Neural progenitor cell (in vitro differentiated cells): ENCODE measurements at regions not wholly inside any gene's neighbourhood (a gene's known extent, or its start where the extent isn't known, plus 50 kb on each side); places are given as distances from the start of the nearest gene placed in this dataset.
"Not testable (repeated sequence)": the region's sequence is repeated elsewhere in the genome, so short reads cannot be mapped to it uniquely, and the experiment has no call there.

Experiments
- DNase-seq: peaks from one replicate; pipeline ENCODE4 v3.0.0-alpha.2; 2016; ENCODE audit warnings: low spot score
- H2AFZ ChIP-seq: fragments of 200-600 bp; sonication (generic); replicated peaks from 2 replicates; pipeline ENCODE4 v1.6.1; 2016; ENCODE audit warnings: antibody characterized with exemption
- H3F3A ChIP-seq: fragments of 200-600 bp; sonication (generic); 2 replicates; pipeline ENCODE4 v1.6.1; 2016; ENCODE audit warnings: antibody characterized with exemption, low read depth
- H3K27ac ChIP-seq: fragments of 200-600 bp; sonication (generic); 2 replicates; pipeline ENCODE4 v1.5.1; 2016; ENCODE audit warnings: mild to moderate bottlenecking
- H3K27me3 ChIP-seq: fragments of 200-600 bp; sonication (generic); 2 replicates; pipeline ENCODE4 v1.6.1; 2016; ENCODE audit warnings: mild to moderate bottlenecking, moderate library complexity
- H3K36me3 ChIP-seq: fragments of 200-600 bp; sonication (generic); 2 replicates; pipeline ENCODE4 v1.5.1; 2016
- H3K4me1 ChIP-seq: fragments of 200-600 bp; sonication (generic); 2 replicates; pipeline ENCODE4 v1.6.1; 2016; ENCODE audit warnings: mixed run types
- H3K4me2 ChIP-seq: fragments of 200-600 bp; sonication (generic); 2 replicates; pipeline ENCODE4 v1.6.1; 2016
- H3K4me3 ChIP-seq: fragments of 200-600 bp; sonication (generic); 2 replicates; pipeline ENCODE4 v1.5.1; 2016
- H3K79me2 ChIP-seq: fragments of 200-600 bp; sonication (generic); 2 replicates; pipeline ENCODE4 v1.6.1; 2016; ENCODE audit warnings: low read depth
- H3K9ac ChIP-seq: fragments of 200-600 bp; sonication (generic); 2 replicates; pipeline ENCODE4 v1.6.1; 2016
- H3K9me3 ChIP-seq: fragments of 200-600 bp; sonication (generic); 2 replicates; pipeline ENCODE4 v1.5.1; 2016; ENCODE audit warnings: low read depth
- H4K20me1 ChIP-seq: fragments of 200-600 bp; sonication (generic); 2 replicates; pipeline ENCODE4 v1.6.1; 2016; ENCODE audit warnings: low read depth
- H3K27ac Mint-ChIP-seq: 3 replicates; pipeline ENCODE4 v1.8.0; 2021; ENCODE audit warnings: mixed read lengths
- H3K27me3 Mint-ChIP-seq: 2 replicates; pipeline ENCODE4 v1.8.0; 2022; ENCODE audit warnings: low read depth, mild to moderate bottlenecking, inconsistent platforms, moderate library complexity, mixed read lengths; ENCODE audit not compliant: insufficient read depth
- H3K36me3 Mint-ChIP-seq: 3 replicates; pipeline ENCODE4 v1.8.0; 2021; ENCODE audit warnings: mixed read lengths
- H3K4me1 Mint-ChIP-seq: 3 replicates; pipeline ENCODE4 v1.8.0; 2021; ENCODE audit warnings: mixed read lengths
- H3K4me3 Mint-ChIP-seq: 3 replicates; pipeline ENCODE4 v1.8.0; 2021; ENCODE audit warnings: mild to moderate bottlenecking, moderate library complexity, mixed read lengths
- H3K9me3 Mint-ChIP-seq: 3 replicates; pipeline ENCODE4 v1.8.0; 2020; ENCODE audit warnings: mixed read lengths
- EZH2 ChIP-seq: fragments of 200-600 bp; sonication (generic); IDR thresholded peaks from 2 replicates; pipeline ENCODE4 v1.6.1; 2017; ENCODE audit warnings: antibody characterized with exemption, mild to moderate bottlenecking, moderate library complexity
- EZH2phosphoT487 ChIP-seq: fragments of 200-600 bp; sonication (generic); IDR thresholded peaks from 2 replicates; pipeline ENCODE4 v1.6.1; 2017; ENCODE audit warnings: antibody characterized with exemption
- TF ChIP-seq, protein P1 (sequence below): fragments of 200-600 bp; sonication (generic); IDR thresholded peaks from 2 replicates; pipeline ENCODE4 v1.5.1; 2017; ENCODE audit warnings: antibody characterized with exemption, mild to moderate bottlenecking

DNA sequence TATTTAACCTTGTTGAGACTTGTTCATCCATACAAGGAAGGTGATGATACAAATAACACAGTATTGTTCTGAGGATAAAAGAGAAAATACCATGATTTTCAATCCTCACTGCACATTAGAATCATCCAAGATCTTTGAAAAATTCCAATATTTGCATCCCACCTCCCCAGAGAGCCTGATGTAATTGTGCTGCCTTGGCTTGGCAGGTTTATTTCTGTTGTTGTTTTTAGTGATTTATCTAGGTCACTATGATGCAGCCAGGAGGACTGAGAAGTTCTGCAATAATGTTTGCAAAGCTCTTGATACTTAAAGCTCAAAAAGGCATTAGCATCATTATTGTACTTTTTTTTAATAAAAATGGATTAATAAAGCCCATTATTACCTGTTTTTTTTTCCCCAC lies 67.0 kb upstream of the NMUR2 start:
- no peak for DNase-seq
- H3K27ac Mint-ChIP-seq = no peak overlapping the region
- no peak overlapping the region for H3K4me3 ChIP-seq
- H3K9me3 ChIP-seq = no peaks in the 10 kb centered on the region
- H3F3A ChIP-seq = no peaks in the 10 kb centered on the region
- no peak overlapping the region for H2AFZ ChIP-seq
- no peaks in the 10 kb centered on the region for H3K4me1 Mint-ChIP-seq
- H3K36me3 ChIP-seq = no peaks in the 10 kb centered on the region
- H3K4me1 ChIP-seq = peaks cover 7% of the 10 kb centered on the region
- H3K27ac ChIP-seq = no peak overlapping the region
- H3K9ac ChIP-seq = no peak overlapping the region
- no peaks in the 10 kb centered on the region for H3K27me3 ChIP-seq
- no peaks in the 10 kb centered on the region for H3K9me3 Mint-ChIP-seq
- no peak overlapping the region for H3K4me2 ChIP-seq
- H3K36me3 Mint-ChIP-seq = no peaks in the 10 kb centered on the region
- H3K79me2 ChIP-seq = no peaks in the 10 kb centered on the region
- TF ChIP-seq EZH2phosphoT487 = no peak
- TF ChIP-seq, protein P1, sequence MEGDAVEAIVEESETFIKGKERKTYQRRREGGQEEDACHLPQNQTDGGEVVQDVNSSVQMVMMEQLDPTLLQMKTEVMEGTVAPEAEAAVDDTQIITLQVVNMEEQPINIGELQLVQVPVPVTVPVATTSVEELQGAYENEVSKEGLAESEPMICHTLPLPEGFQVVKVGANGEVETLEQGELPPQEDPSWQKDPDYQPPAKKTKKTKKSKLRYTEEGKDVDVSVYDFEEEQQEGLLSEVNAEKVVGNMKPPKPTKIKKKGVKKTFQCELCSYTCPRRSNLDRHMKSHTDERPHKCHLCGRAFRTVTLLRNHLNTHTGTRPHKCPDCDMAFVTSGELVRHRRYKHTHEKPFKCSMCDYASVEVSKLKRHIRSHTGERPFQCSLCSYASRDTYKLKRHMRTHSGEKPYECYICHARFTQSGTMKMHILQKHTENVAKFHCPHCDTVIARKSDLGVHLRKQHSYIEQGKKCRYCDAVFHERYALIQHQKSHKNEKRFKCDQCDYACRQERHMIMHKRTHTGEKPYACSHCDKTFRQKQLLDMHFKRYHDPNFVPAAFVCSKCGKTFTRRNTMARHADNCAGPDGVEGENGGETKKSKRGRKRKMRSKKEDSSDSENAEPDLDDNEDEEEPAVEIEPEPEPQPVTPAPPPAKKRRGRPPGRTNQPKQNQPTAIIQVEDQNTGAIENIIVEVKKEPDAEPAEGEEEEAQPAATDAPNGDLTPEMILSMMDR = no peak
- no peak for TF ChIP-seq EZH2
- no peaks in the 10 kb centered on the region for H3K27me3 Mint-ChIP-seq
- no peak overlapping the region for H3K4me3 Mint-ChIP-seq
- no peaks in the 10 kb centered on the region for H4K20me1 ChIP-seq

GRCh38 chr5:152474961-152475360 lies 69.9 kb upstream of the NMUR2 start:
- Histone ChIP-seq H3K9ac (no peak overlapping the region), H3F3A (no peaks in the 10 kb centered on the region), H3K36me3 (no peaks in the 10 kb centered on the region), H3K9me3 (no peaks in the 10 kb centered on the region), H3K27me3 (no peaks in the 10 kb centered on the region), H3K79me2 (no peaks in the 10 kb centered on the region), H2AFZ (no peak overlapping the region), H3K27ac (no peak overlapping the region), H3K4me2 (no peak overlapping the region), H3K4me1 (no peaks in the 10 kb centered on the region), H3K4me3 (no peak overlapping the region), H4K20me1 (no peaks in the 10 kb centered on the region)
- no peaks in the 10 kb centered on the region for H3K27me3 Mint-ChIP-seq
- no peak for DNase-seq
- no peaks in the 10 kb centered on the region for H3K4me1 Mint-ChIP-seq
- peaks cover 2% of the 10 kb centered on the region for H3K9me3 Mint-ChIP-seq
- H3K4me3 Mint-ChIP-seq = no peak overlapping the region
- TF ChIP-seq EZH2phosphoT487 = no peak
- TF ChIP-seq, protein P1 = no peak
- no peak overlapping the region for H3K27ac Mint-ChIP-seq
- no peaks in the 10 kb centered on the region for H3K36me3 Mint-ChIP-seq

DNA sequence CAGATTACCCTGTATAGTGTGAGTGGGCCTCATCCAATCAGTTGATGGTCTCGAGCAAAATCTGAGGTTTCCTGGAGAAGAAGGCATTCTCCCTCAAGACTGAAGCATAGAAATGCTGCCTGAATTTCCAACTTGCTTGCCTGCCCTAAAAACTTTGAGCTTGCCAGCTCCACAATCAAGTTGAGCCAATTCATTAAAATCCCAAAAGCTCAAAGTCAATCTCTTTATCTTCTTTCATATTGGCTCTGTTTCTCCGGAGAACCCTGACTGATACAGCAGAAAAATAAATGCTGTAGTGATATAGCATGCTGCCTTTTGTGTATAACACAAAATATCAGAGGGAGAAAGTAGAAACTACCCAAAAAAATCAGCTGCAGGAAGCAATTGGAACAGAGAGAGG lies 72.5 kb upstream of the NMUR2 start:
- no peaks in the 10 kb centered on the region for H3K27me3 ChIP-seq
- H3K9me3 Mint-ChIP-seq = peaks cover 15% of the 10 kb centered on the region

GRCh38 chr5:152479866-152480265 lies 74.8 kb upstream of the NMUR2 start:
- H3K4me3 ChIP-seq, H3K27me3 Mint-ChIP-seq, H3K27me3 ChIP-seq, H3K27ac Mint-ChIP-seq, H3K4me1 ChIP-seq, H3K4me2 ChIP-seq, H3K79me2 ChIP-seq, H2AFZ ChIP-seq, H3F3A ChIP-seq, H3K4me3 Mint-ChIP-seq, DNase-seq, H3K9ac ChIP-seq, H3K4me1 Mint-ChIP-seq, H3K9me3 ChIP-seq, H3K36me3 Mint-ChIP-seq, H3K27ac ChIP-seq, H3K36me3 ChIP-seq, H4K20me1 ChIP-seq: not testable (repeated sequence)
- peaks cover 18% of the 10 kb centered on the region for H3K9me3 Mint-ChIP-seq

More for the DNA sequence above, 72.5 kb upstream of the NMUR2 start:
- Histone ChIP-seq H3K9me3 (no peaks in the 10 kb centered on the region), H3K36me3 (no peaks in the 10 kb centered on the region), H3K9ac (no peak overlapping the region), H3K4me3 (no peak overlapping the region), H3K4me2 (no peak overlapping the region), H4K20me1 (no peaks in the 10 kb centered on the region), H3K4me1 (no peaks in the 10 kb centered on the region), H3K79me2 (no peaks in the 10 kb centered on the region), H3K27ac (no peak overlapping the region), H2AFZ (no peak overlapping the region), H3F3A (no peaks in the 10 kb centered on the region)
- Mint-ChIP-seq H3K4me3 (no peak overlapping the region), H3K27ac (no peak overlapping the region), H3K4me1 (no peaks in the 10 kb centered on the region), H3K27me3 (no peaks in the 10 kb centered on the region), H3K36me3 (peaks cover 3% of the 10 kb centered on the region)
- TF ChIP-seq, protein P1 = no peak
- no peak for TF ChIP-seq EZH2
- TF ChIP-seq EZH2phosphoT487 = no peak
- DNase-seq = no peak

GRCh38 chr5:152480677-152481076 lies 75.6 kb upstream of the NMUR2 start:
- not testable (repeated sequence) for H3K4me3 Mint-ChIP-seq, H3K9me3 ChIP-seq, DNase-seq, H3K79me2 ChIP-seq, H3K4me2 ChIP-seq, H3K27ac Mint-ChIP-seq, H3K27me3 Mint-ChIP-seq, H2AFZ ChIP-seq, H3F3A ChIP-seq, H3K4me3 ChIP-seq, H3K36me3 ChIP-seq, H4K20me1 ChIP-seq, H3K36me3 Mint-ChIP-seq, H3K9ac ChIP-seq, H3K27ac ChIP-seq, H3K4me1 ChIP-seq, H3K27me3 ChIP-seq, H3K4me1 Mint-ChIP-seq
- H3K9me3 Mint-ChIP-seq = peaks cover 18% of the 10 kb centered on the region
